ENCODE measurements at regions not wholly inside any gene's neighbourhood (a gene's known extent, or its start where the extent isn't known, plus 50 kb on each side); places are given as distances from the start of the nearest gene placed in this dataset.

DNA sequence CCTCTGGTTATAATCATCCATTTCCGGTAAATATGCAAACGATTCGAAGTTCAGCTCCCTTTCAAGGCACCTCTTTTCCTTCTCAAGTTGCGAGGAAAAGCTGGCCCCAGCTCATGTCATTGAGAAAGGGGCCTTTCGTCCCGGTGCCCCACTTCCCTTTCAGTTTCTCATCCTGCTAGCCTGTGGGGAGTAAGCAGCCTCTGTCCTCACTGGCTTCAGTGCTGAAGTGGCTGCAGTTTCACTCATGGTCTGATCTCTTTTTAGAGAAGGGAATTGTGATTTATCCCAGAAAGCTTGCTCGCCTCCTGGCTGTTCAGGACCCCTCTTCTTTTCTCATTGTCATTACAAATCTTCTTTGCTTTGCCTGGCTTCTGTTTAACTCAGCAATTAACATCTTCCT is 207.5 kb downstream of the NR4A2 start:
- H3K36me3 ChIP-seq (ENCODE audit: insufficient read depth, low read length) = no peaks in the 10 kb centered on the region
- no peaks in the 10 kb centered on the region for H3F3A ChIP-seq (ENCODE audit: low read depth)
- no peak overlapping the region for H3K4me3 ChIP-seq (ENCODE audit: low read length, poor library complexity, severe bottlenecking)
- H3K27me3 ChIP-seq (ENCODE audit: insufficient read depth, low read length, poor library complexity, severe bottlenecking) = no peaks in the 10 kb centered on the region
- H2AFZ ChIP-seq (ENCODE audit: low read length) = no peak overlapping the region
- H3K79me2 ChIP-seq (ENCODE audit: insufficient read depth, low read length) = no peaks in the 10 kb centered on the region
- no peak overlapping the region for H3K4me2 ChIP-seq (ENCODE audit: low read depth, low read length, poor library complexity, severe bottlenecking)
- H3K9me3 ChIP-seq (ENCODE audit: insufficient read depth, low read depth, low read length) = no peaks in the 10 kb centered on the region
- H3K4me1 ChIP-seq (ENCODE audit: insufficient read depth, low read length, poor library complexity, severe bottlenecking) = no peaks in the 10 kb centered on the region
- H3K9ac ChIP-seq (ENCODE audit: low read depth, low read length, poor library complexity, severe bottlenecking) = no peak overlapping the region
- H3K9me2 ChIP-seq (replicated peaks; ENCODE audit: low read depth, low read length) = no peaks in the 10 kb centered on the region
- no peak for TF ChIP-seq EZH2phosphoT487 (IDR thresholded peaks at IDR 0.05; ENCODE audit: borderline replicate concordance)
- TF ChIP-seq, protein P1, sequence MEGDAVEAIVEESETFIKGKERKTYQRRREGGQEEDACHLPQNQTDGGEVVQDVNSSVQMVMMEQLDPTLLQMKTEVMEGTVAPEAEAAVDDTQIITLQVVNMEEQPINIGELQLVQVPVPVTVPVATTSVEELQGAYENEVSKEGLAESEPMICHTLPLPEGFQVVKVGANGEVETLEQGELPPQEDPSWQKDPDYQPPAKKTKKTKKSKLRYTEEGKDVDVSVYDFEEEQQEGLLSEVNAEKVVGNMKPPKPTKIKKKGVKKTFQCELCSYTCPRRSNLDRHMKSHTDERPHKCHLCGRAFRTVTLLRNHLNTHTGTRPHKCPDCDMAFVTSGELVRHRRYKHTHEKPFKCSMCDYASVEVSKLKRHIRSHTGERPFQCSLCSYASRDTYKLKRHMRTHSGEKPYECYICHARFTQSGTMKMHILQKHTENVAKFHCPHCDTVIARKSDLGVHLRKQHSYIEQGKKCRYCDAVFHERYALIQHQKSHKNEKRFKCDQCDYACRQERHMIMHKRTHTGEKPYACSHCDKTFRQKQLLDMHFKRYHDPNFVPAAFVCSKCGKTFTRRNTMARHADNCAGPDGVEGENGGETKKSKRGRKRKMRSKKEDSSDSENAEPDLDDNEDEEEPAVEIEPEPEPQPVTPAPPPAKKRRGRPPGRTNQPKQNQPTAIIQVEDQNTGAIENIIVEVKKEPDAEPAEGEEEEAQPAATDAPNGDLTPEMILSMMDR (conservative IDR thresholded peaks at IDR 0.05; ENCODE audit: low read length) = no peak
- no peaks in the 10 kb centered on the region for H4K20me1 ChIP-seq (ENCODE audit: insufficient read depth, low read length, poor library complexity, severe bottlenecking)

DNA sequence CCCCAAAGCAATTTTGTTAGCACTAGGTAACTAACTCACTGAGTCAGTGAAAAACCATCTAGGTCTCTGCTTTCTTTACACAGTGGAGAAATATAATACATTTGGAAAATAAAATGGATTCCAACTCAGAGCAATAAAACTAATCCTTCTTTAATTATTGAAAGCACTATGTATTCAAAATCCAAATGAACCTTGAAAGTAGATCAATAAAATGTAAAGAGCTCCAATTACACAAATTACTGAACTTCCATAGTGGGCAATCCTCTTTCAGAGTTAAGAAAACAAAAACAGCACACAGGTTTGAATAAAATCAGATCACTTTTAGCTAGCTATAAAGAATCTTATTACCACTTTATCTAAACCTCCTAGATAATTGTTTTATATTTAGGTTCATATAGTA is 208.1 kb downstream of the NR4A2 start:
- Histone ChIP-seq H3K4me2 (ENCODE audit: low read depth, low read length, poor library complexity, severe bottlenecking) (no peak overlapping the region), H3F3A (ENCODE audit: low read depth) (no peaks in the 10 kb centered on the region)

DNA sequence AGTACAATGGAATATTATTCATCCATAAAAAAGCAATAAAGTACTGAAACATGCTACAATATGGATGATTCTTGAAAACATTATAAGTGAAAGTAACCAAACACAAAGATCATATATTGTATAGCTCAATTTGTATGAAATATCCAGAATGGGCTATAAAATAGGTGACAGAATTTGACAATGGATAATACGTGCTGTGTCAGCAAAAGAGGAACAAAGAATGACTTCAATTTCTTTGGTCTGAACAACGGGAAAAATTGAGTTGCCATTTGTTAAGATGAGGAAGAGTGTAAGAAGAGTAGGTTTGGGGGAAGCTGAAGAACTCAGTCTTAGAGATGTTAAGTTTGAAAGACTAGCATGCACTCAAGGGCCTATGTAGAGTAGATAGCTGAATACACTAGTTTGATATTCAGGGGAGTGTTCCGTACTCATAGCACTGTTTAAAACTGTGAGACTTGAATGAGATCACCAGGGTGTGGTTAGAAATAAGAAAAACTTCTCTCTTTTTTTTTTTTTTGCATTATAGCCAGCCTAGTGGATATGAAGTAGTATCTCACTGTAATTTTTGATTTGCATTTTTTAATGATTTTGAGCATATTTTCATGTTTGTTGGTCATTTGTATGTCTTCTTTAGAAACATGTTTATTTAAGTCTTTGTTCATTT is 213.6 kb downstream of the NR4A2 start:
- Histone ChIP-seq H3K79me2 (ENCODE audit: insufficient read depth, low read length) (no peaks in the 10 kb centered on the region), H3K4me3 (ENCODE audit: low read length, poor library complexity, severe bottlenecking) (no peak overlapping the region), H3K4me1 (ENCODE audit: insufficient read depth, low read length, poor library complexity, severe bottlenecking) (no peaks in the 10 kb centered on the region), H3K4me2 (ENCODE audit: low read depth, low read length, poor library complexity, severe bottlenecking) (no peak overlapping the region), H2AFZ (ENCODE audit: low read length) (no peak overlapping the region), H3K9me2 (replicated peaks; ENCODE audit: low read depth, low read length) (no peaks in the 10 kb centered on the region), H4K20me1 (ENCODE audit: insufficient read depth, low read length, poor library complexity, severe bottlenecking) (no peaks in the 10 kb centered on the region), H3K9me3 (ENCODE audit: insufficient read depth, low read depth, low read length) (no peaks in the 10 kb centered on the region), H3K36me3 (ENCODE audit: insufficient read depth, low read length) (no peaks in the 10 kb centered on the region), H3F3A (ENCODE audit: low read depth) (no peaks in the 10 kb centered on the region), H3K9ac (ENCODE audit: low read depth, low read length, poor library complexity, severe bottlenecking) (no peak overlapping the region), H3K27me3 (ENCODE audit: insufficient read depth, low read length, poor library complexity, severe bottlenecking) (no peaks in the 10 kb centered on the region)
- TF ChIP-seq, protein P1 (conservative IDR thresholded peaks at IDR 0.05; ENCODE audit: low read length) = no peak
- TF ChIP-seq EZH2phosphoT487 (IDR thresholded peaks at IDR 0.05; ENCODE audit: borderline replicate concordance) = no peak

More for the DNA sequence above, 208.1 kb downstream of the NR4A2 start:
- no peaks in the 10 kb centered on the region for H3K27me3 ChIP-seq (ENCODE audit: insufficient read depth, low read length, poor library complexity, severe bottlenecking)
- no peak overlapping the region for H3K9ac ChIP-seq (ENCODE audit: low read depth, low read length, poor library complexity, severe bottlenecking)
- no peaks in the 10 kb centered on the region for H3K79me2 ChIP-seq (ENCODE audit: insufficient read depth, low read length)
- no peaks in the 10 kb centered on the region for H3K9me2 ChIP-seq (replicated peaks; ENCODE audit: low read depth, low read length)
- H3K4me3 ChIP-seq (ENCODE audit: low read length, poor library complexity, severe bottlenecking) = no peak overlapping the region
- H3K36me3 ChIP-seq (ENCODE audit: insufficient read depth, low read length) = no peaks in the 10 kb centered on the region
- TF ChIP-seq, protein P1 (conservative IDR thresholded peaks at IDR 0.05; ENCODE audit: low read length) = no peak
- TF ChIP-seq EZH2phosphoT487 (IDR thresholded peaks at IDR 0.05; ENCODE audit: borderline replicate concordance) = no peak
- H2AFZ ChIP-seq (ENCODE audit: low read length) = no peak overlapping the region
- no peaks in the 10 kb centered on the region for H3K9me3 ChIP-seq (ENCODE audit: insufficient read depth, low read depth, low read length)
- no peaks in the 10 kb centered on the region for H4K20me1 ChIP-seq (ENCODE audit: insufficient read depth, low read length, poor library complexity, severe bottlenecking)
- no peaks in the 10 kb centered on the region for H3K4me1 ChIP-seq (ENCODE audit: insufficient read depth, low read length, poor library complexity, severe bottlenecking)
